ENCODE measurements at regions not wholly inside any gene's neighbourhood (a gene's known extent, or its start where the extent isn't known, plus 50 kb on each side); places are given as distances from the start of the nearest gene placed in this dataset.

GRCh38 chrX:128504496-128504895, 452.3 kb upstream of the ACTRT1 start:
- Histone ChIP-seq H3K4me1 (no peaks in the 10 kb centered on the region), H3F3A (ENCODE audit: low read depth) (no peaks in the 10 kb centered on the region), H3K4me2 (no peak overlapping the region), H3K9ac (no peak overlapping the region), H3K4me3 (no peak overlapping the region), H3K79me2 (ENCODE audit: low read depth) (no peaks in the 10 kb centered on the region), H2AFZ (replicated peaks) (no peak overlapping the region), H3K9me3 (ENCODE audit: low read depth) (no peaks in the 10 kb centered on the region), H3K27ac (no peak overlapping the region), H3K27me3 (no peaks in the 10 kb centered on the region), H3K36me3 (no peaks in the 10 kb centered on the region), H4K20me1 (ENCODE audit: low read depth) (no peaks in the 10 kb centered on the region)
- no peaks in the 10 kb centered on the region for H3K9me3 Mint-ChIP-seq
- no peak for DNase-seq (ENCODE audit: low spot score)
- TF ChIP-seq EZH2phosphoT487 (IDR thresholded peaks at IDR 0.05) (no peak), EZH2 (IDR thresholded peaks at IDR 0.05) (no peak)
- TF ChIP-seq, protein P1, sequence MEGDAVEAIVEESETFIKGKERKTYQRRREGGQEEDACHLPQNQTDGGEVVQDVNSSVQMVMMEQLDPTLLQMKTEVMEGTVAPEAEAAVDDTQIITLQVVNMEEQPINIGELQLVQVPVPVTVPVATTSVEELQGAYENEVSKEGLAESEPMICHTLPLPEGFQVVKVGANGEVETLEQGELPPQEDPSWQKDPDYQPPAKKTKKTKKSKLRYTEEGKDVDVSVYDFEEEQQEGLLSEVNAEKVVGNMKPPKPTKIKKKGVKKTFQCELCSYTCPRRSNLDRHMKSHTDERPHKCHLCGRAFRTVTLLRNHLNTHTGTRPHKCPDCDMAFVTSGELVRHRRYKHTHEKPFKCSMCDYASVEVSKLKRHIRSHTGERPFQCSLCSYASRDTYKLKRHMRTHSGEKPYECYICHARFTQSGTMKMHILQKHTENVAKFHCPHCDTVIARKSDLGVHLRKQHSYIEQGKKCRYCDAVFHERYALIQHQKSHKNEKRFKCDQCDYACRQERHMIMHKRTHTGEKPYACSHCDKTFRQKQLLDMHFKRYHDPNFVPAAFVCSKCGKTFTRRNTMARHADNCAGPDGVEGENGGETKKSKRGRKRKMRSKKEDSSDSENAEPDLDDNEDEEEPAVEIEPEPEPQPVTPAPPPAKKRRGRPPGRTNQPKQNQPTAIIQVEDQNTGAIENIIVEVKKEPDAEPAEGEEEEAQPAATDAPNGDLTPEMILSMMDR (IDR thresholded peaks at IDR 0.05), result no peak
- no peaks in the 10 kb centered on the region for H3K36me3 Mint-ChIP-seq
- no peaks in the 10 kb centered on the region for H3K27me3 Mint-ChIP-seq (ENCODE audit: insufficient read depth, low read depth)
- H3K27ac Mint-ChIP-seq, result no peak overlapping the region
- no peak overlapping the region for H3K4me3 Mint-ChIP-seq
- peaks cover 2% of the 10 kb centered on the region for H3K4me1 Mint-ChIP-seq

DNA sequence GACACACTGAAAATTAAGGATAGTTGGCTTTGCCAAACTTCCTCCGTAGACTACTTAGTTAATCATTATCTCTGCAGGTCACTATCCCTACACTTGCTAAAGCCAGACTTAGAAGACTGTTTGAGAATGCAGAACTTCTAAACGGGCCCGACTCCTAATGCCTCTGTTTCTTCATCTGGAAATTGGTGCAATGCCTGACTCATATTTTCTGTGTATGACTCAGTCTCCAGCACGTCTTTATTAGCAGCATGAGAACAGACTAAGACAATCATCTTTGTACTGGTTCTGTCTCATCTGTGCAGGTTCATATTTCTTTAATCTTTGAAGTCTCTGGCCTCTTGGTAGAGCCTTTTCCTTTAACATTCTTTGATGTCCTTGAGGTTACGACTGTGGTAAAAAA, 411.9 kb upstream of the ACTRT1 start:
- Histone ChIP-seq H3K79me2 (ENCODE audit: low read depth) (no peaks in the 10 kb centered on the region), H3K36me3 (no peaks in the 10 kb centered on the region), H3K4me1 (no peaks in the 10 kb centered on the region), H3K9me3 (ENCODE audit: low read depth) (no peaks in the 10 kb centered on the region), H3K4me3 (no peak overlapping the region), H3K9ac (no peak overlapping the region), H4K20me1 (ENCODE audit: low read depth) (no peaks in the 10 kb centered on the region), H3K4me2 (no peak overlapping the region), H3K27ac (no peak overlapping the region), H3F3A (ENCODE audit: low read depth) (no peaks in the 10 kb centered on the region), H2AFZ (replicated peaks) (no peak overlapping the region), H3K27me3 (no peaks in the 10 kb centered on the region)
- TF ChIP-seq, protein P1 (IDR thresholded peaks at IDR 0.05), result no peak
- TF ChIP-seq EZH2phosphoT487 (IDR thresholded peaks at IDR 0.05) (no peak), EZH2 (IDR thresholded peaks at IDR 0.05) (no peak)
- H3K27me3 Mint-ChIP-seq (ENCODE audit: insufficient read depth, low read depth), result peaks cover 2% of the 10 kb centered on the region
- H3K9me3 Mint-ChIP-seq, result peaks cover 4% of the 10 kb centered on the region
- H3K4me3 Mint-ChIP-seq, result no peak overlapping the region
- no peak for DNase-seq (ENCODE audit: low spot score)
- H3K27ac Mint-ChIP-seq, result no peak overlapping the region
- peaks cover 24% of the 10 kb centered on the region for H3K4me1 Mint-ChIP-seq
- H3K36me3 Mint-ChIP-seq, result no peaks in the 10 kb centered on the region

GRCh38 chrX:128460835-128461234, 408.6 kb upstream of the ACTRT1 start:
- Mint-ChIP-seq H3K27ac (no peak overlapping the region), H3K4me3 (no peak overlapping the region), H3K4me1 (peaks cover 12% of the 10 kb centered on the region), H3K36me3 (no peaks in the 10 kb centered on the region), H3K9me3 (peaks cover 6% of the 10 kb centered on the region), H3K27me3 (ENCODE audit: insufficient read depth, low read depth) (no peaks in the 10 kb centered on the region)
- Histone ChIP-seq H3K4me3 (no peak overlapping the region), H3K79me2 (ENCODE audit: low read depth) (no peaks in the 10 kb centered on the region), H3K27me3 (no peaks in the 10 kb centered on the region), H3K4me1 (no peaks in the 10 kb centered on the region), H3F3A (ENCODE audit: low read depth) (no peaks in the 10 kb centered on the region), H2AFZ (replicated peaks) (no peak overlapping the region), H4K20me1 (ENCODE audit: low read depth) (no peaks in the 10 kb centered on the region), H3K9ac (no peak overlapping the region), H3K36me3 (no peaks in the 10 kb centered on the region), H3K9me3 (ENCODE audit: low read depth) (no peaks in the 10 kb centered on the region), H3K4me2 (no peak overlapping the region), H3K27ac (no peak overlapping the region)
- DNase-seq (ENCODE audit: low spot score), result peak; percentile 10
- TF ChIP-seq EZH2phosphoT487 (IDR thresholded peaks at IDR 0.05), result no peak
- no peak for TF ChIP-seq EZH2 (IDR thresholded peaks at IDR 0.05)
- TF ChIP-seq, protein P1 (IDR thresholded peaks at IDR 0.05), result peak; percentile 40
